GM18498 (cell line): ENCODE measurements at regions not wholly inside any gene's neighbourhood (a gene's known extent, or its start where the extent isn't known, plus 50 kb on each side); places are given as distances from the start of the nearest gene placed in this dataset.

Source experiments
- ATAC-seq: cut with Tn5 transposase; IDR thresholded peaks from one replicate; pipeline ENCODE4 v1.9.1; 2021; ENCODE audit warnings: mild to moderate bottlenecking, moderate library complexity; ENCODE audit not compliant: unreplicated experiment

- ATAC-seq: no peak
These were observed 473.3 kb downstream of the GATA3 start for GRCh38 chr10:8527773-8528172.

GRCh38 chr10:8531116-8531515, 476.6 kb downstream of the GATA3 start:
- ATAC-seq: no peak

GRCh38 chr10:8532647-8533046, 478.2 kb downstream of the GATA3 start:
- ATAC-seq: no peak

- ATAC-seq: no peak
These were observed 479.0 kb downstream of the GATA3 start for GRCh38 chr10:8533462-8533861.

- ATAC-seq: no peak
These were observed 479.6 kb downstream of the GATA3 start for GRCh38 chr10:8534096-8534495.

DNA sequence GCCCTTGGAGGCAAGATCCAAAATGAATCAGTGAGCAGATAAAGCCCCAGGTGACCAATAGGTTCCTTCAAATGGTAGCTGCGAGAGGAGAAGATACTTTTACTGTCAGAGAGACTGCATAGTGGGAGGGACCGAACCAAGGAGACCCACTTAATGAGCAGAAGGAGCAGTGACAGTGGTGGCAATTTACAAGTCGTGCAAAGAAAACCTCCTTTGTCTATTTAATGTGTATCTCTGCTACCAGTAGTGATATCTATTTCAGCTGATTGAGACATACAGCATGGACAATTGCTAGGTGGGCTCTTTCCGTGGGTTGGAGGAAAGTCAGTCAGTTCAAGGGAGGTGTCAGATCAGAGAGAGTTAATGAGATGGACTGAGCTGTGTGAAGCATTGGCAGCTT, 480.4 kb downstream of the GATA3 start:
- ATAC-seq: no peak

DNA sequence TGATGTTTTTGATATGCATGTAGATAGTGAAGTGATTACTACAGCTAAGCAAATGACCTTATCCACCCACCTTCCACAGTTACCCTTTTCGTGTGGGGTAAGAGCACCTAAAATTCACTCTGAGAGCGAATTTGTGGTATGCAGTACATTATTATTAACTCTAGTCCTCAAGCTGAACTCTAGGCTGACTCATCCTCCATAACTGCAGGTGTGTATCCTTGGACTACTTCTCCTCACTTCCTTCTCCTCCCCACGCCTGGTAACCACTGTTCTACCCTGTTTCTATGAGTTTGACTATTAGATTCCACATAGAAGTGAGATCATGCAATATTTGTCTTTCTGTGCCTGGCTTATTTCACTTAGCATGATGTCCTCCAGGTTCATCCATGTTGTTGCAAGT, 484.6 kb downstream of the GATA3 start:
- no peak for ATAC-seq

- no peak for ATAC-seq
These were observed 489.0 kb downstream of the GATA3 start for GRCh38 chr10:8543361-8544056.

GRCh38 chr10:8544057-8544380, 489.5 kb downstream of the GATA3 start:
- no peak for ATAC-seq

DNA sequence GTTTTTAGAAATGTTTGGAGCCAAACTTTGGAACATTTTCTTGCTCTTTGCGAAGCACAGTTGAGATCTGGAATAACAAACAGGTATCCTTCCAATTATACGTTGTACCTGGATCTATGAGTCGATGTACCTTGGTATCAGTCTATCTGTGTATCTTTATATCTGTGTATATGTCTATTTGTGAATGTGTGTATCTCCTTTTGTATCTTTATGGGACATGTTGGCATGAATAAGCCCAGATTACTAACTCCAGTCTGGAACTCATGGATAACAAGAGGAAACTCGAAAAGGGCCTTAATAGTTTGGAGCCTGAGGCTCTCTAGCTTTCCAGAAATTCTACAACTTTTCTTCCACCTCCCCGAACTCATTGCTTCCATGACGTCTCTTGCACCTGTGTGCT, 490.0 kb downstream of the GATA3 start:
- no peak for ATAC-seq

- ATAC-seq: no peak
These were observed 500.1 kb downstream of the GATA3 start for GRCh38 chr10:8554574-8554973.

GRCh38 chr10:8556321-8556720, 501.8 kb downstream of the GATA3 start:
- no peak for ATAC-seq

- ATAC-seq: no peak
These were observed 509.0 kb downstream of the GATA3 start for GRCh38 chr10:8563478-8563877.

DNA sequence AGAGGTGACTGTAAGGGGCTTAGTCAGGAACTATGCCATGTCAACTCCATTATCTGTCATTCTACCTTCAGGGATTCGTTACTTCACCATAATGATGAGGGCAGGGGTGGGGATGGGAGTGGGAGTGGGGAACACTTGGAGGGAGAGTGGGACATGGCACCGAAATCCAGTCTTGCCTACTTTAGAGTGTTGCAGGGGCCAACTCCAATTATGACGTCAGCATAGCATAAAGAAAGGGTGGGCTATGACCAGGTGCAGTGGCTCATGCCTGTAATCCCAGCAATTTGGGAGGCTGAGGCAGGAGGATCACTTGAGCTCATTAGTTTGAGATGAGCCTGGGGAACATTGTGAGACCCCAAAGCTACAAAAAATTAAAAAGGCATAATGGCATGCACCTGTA, 512.2 kb downstream of the GATA3 start:
- no peak for ATAC-seq

- ATAC-seq: no peak
These were observed 513.9 kb downstream of the GATA3 start for GRCh38 chr10:8568401-8568800.

DNA sequence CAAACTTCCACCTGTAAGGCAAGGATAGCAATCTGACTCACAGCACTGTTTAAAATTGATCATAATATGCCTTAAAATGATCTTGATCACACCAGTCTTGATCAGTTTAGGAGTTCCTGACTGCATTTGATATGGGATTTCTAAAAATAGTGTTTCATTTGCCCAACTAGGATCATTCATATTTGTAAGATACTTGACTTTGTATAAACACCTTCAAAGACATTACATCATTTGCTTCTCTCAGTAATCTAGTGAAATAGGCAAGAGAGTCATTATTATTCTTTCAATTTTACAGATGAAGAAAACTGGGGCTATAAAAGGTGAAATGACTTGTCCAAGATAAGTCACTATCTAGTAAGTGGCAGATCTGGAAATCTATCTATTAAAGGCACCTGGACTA, 521.1 kb downstream of the GATA3 start:
- ATAC-seq: no peak

- no peak for ATAC-seq
These were observed 521.8 kb downstream of the GATA3 start for GRCh38 chr10:8576281-8576680.

- ATAC-seq: no peak
These were observed 522.4 kb downstream of the GATA3 start for GRCh38 chr10:8576911-8577310.

DNA sequence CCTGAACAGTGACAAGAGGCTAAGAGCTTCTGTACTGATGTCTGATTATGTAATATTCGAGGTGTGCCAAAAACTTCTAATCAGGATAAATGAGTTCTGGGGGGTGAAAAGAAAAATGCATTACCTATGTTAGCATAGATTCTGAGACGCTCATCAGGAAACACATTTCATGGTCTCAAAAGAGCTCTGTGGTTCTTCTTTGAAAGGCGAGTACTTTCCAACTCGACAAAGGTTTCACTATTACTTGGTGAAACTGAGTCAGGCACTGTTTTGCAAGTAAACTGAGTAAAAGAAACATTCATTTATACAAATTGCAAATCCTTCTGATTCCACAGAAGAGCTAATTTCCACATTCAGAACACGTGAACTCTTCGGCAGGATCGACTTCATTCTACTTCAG, 523.2 kb downstream of the GATA3 start:
- no peak for ATAC-seq

DNA sequence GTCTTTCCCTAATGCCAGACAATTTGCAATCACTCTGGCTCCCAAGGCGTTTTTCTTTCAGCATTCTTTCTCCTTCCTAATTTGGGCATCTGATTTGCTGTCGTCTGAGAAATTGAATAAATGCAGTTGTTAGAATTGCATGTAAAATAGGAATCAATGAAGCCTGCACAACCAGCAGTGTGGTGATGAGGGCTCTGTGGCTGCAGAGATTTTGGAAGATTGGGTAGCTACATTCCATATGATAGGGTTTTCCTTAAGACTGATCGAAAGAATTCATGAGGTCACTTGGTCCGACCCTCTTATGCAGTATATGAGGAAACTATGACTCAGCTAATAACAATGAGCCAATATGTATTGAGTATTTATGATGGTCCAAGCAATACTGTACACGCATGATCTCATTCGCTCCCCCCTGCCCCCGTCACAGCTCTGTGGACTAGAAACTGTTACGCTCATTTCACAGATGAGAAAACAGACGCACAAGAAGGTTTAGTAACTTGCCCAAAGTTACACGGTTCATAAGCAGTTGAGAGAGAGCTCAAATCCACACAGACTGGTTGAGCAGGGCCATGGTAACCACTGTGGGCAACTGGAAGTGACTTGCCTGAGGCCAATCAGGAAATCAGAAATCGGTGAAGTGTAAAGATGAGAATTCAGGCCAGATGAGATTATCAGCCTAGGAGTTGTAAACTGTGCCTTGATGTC, 527.2 kb downstream of the GATA3 start:
- ATAC-seq: no peak

GRCh38 chr10:8583096-8583495, 528.6 kb downstream of the GATA3 start:
- no peak for ATAC-seq

DNA sequence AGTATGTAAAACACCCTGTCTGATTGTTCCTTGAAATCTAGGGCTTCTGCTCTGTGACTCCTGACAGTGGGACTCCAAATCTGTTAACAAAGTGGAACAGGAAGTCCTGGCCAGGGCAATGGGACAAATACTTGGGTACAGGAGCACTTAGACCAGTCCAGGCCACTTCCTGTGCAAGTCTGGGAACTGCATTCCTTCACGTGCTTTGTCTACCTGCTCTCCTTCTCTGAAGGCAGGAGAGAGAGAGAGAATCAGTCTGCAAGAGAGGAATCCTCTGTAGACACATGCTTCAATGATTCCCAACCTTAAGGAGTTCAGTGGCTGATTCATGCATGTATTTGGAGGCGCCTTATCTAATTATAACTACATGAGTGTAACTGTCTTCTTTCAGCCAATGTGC, 530.2 kb downstream of the GATA3 start:
- ATAC-seq: no peak

DNA sequence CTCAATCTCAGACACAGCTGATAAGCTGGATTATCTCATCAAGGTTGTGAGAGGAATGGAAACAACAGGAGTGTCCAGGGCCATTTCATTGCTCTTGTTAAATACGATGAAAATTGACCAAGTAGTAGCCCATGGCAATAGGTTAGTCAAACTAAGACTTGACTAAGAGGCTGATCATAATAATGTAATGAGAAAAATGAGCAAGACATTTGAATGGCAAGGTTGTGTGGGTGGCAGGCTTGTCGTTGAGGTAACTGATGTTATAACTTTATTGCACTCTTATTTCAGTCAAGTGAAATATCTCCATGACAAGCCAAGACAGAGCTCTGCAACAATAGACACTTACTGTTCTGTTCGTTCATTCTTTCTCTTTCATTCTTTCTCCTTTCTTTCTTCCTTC, 532.0 kb downstream of the GATA3 start:
- no peak for ATAC-seq
